SK-N-SH (cell line): ENCODE measurements at regions not wholly inside any gene's neighbourhood (a gene's known extent, or its start where the extent isn't known, plus 50 kb on each side); places are given as distances from the start of the nearest gene placed in this dataset.
A peak's percentile ranks its signal among the peaks of the same experiment; 100 is the strongest.

Experiments
- CTCF ChIA-PET: fragments of 300-600, 350-600 bp; formaldehyde crosslinking; extraction: SDS; loops from one replicate; lab custom pipeline; 2021; lab: Yijun Ruan, JAX
- POLR2A ChIA-PET: fragments of 350-600 bp; sonication (Branson Sonifier 250); formaldehyde crosslinking; extraction: SDS; loops from one replicate; lab custom pipeline; 2020; ENCODE audit warnings: antibody characterized with exemption, inconsistent platforms; lab: Yijun Ruan, JAX
- DNase-seq: peaks from one replicate; pipeline ENCODE4 v3.0.0; 2012
- H2AFZ ChIP-seq: fragments of 200-600 bp; sonication (generic); 2 replicates; pipeline ENCODE4 v1.8.1; 2016; ENCODE audit warnings: antibody characterized with exemption, mild to moderate bottlenecking, low read depth
- H3F3A ChIP-seq: fragments of 200-600 bp; sonication (generic); replicated peaks from 2 replicates; pipeline ENCODE3; 2016; ENCODE audit warnings: antibody characterized with exemption, mild to moderate bottlenecking; ENCODE audit not compliant: insufficient read depth
- H3K27ac ChIP-seq, 2 experiments: fragments of 200-500 bp in 1 of 2; fragments of 200-600 bp in 1 of 2; sonication (Bioruptor generic) in 1 of 2; sonication (generic), shearing (Covaris generic) in 1 of 2; 2 replicates each; pipeline versions ENCODE4 v1.5.1 to v1.6.1; 2014 to 2016; ENCODE audit warnings: low read depth in 2 of 2, inconsistent platforms in 1 of 2, low read length in 1 of 2, mild to moderate bottlenecking in 1 of 2, mixed read lengths in 1 of 2
- H3K27me3 ChIP-seq: fragments of 200-600 bp; sonication (generic), shearing (Covaris generic); 2 replicates; pipeline ENCODE4 v1.6.1; 2016; ENCODE audit warnings: mixed run types; ENCODE audit not compliant: insufficient read depth
- H3K36me3 ChIP-seq, 2 experiments: fragments of 200-500 bp in 1 of 2; fragments of 200-600 bp in 1 of 2; sonication (Bioruptor generic) in 1 of 2; sonication (generic) in 1 of 2; replicated peaks in 1 of 2; 2 replicates each; pipeline versions ENCODE3 to v1.5.1; 2014 to 2016; ENCODE audit warnings: low read length in 1 of 2, mild to moderate bottlenecking in 1 of 2; ENCODE audit not compliant: insufficient read depth in 2 of 2, control insufficient read depth in 1 of 2
- H3K4me1 ChIP-seq, 2 experiments: fragments of 200-500 bp in 1 of 2; fragments of 200-600 bp in 1 of 2; sonication (Bioruptor generic) in 1 of 2; sonication (generic), shearing (Covaris generic) in 1 of 2; 2 replicates each; pipeline versions ENCODE4 v1.5.1 to v1.6.1; 2014 to 2016; ENCODE audit warnings: low read depth in 1 of 2, low read length in 1 of 2, mixed run types in 1 of 2; ENCODE audit not compliant: insufficient read depth in 2 of 2, control insufficient read depth in 1 of 2
- H3K4me2 ChIP-seq: fragments of 200-600 bp; sonication (generic), shearing (Covaris generic); 2 replicates; pipeline ENCODE4 v1.6.1; 2017; ENCODE audit warnings: mixed run types
- H3K4me3 ChIP-seq, 2 experiments: fragments of 200-500 bp in 1 of 2; fragments of 200-600 bp in 1 of 2; sonication (Bioruptor generic) in 1 of 2; sonication (generic), shearing (Covaris generic) in 1 of 2; 2 replicates each; pipeline versions ENCODE4 v1.5.1 to v1.8.1; 2014 to 2016; ENCODE audit warnings: low read depth in 2 of 2, inconsistent platforms in 1 of 2, low read length in 1 of 2, mild to moderate bottlenecking in 1 of 2, mixed read lengths in 1 of 2, moderate library complexity in 1 of 2
- H3K79me2 ChIP-seq: fragments of 200-600 bp; sonication (generic); 2 replicates; pipeline ENCODE4 v1.8.1; 2017; ENCODE audit warnings: mild to moderate bottlenecking; ENCODE audit not compliant: insufficient read depth
- H3K9ac ChIP-seq: fragments of 200-600 bp; sonication (generic); 2 replicates; pipeline ENCODE4 v1.6.1; 2017; ENCODE audit warnings: mixed run types
- H3K9me2 ChIP-seq: fragments of 200-600 bp; sonication (generic); 2 replicates; pipeline ENCODE4 v1.6.1; 2017; ENCODE audit warnings: mixed run types
- H3K9me3 ChIP-seq: fragments of 200-600 bp; sonication (generic); 2 replicates; pipeline ENCODE4 v1.6.1; 2017; ENCODE audit warnings: mixed run types, mild to moderate bottlenecking, moderate library complexity
- H4K20me1 ChIP-seq: fragments of 200-600 bp; sonication (generic); 2 replicates; pipeline ENCODE4 v1.6.1; 2017; ENCODE audit warnings: mild to moderate bottlenecking, mixed run types; ENCODE audit not compliant: insufficient read depth
- CHD2 ChIP-seq: fragments of 150-350 bp; IDR thresholded peaks from 2 replicates; pipeline ENCODE4 v1.6.1; 2018; ENCODE audit warnings: low read length; ENCODE audit not compliant: partially characterized antibody
- FOXJ3 ChIP-seq: sonication (generic); formaldehyde crosslinking; IDR thresholded peaks from 2 replicates; pipeline ENCODE4 v1.5.1; 2020; ENCODE audit warnings: mild to moderate bottlenecking, missing genetic modification reagents
- FOXM1 ChIP-seq: IDR thresholded peaks from 2 replicates; pipeline ENCODE4 v1.4.0; 2012; ENCODE audit warnings: low read depth, mild to moderate bottlenecking
- GATA2 ChIP-seq: sonication (generic); formaldehyde crosslinking; IDR thresholded peaks from 2 replicates; pipeline ENCODE4 v1.5.0; 2020; ENCODE audit warnings: mild to moderate bottlenecking, missing genetic modification reagents
- JUND ChIP-seq: IDR thresholded peaks from 2 replicates; pipeline ENCODE4 v1.4.0; 2012
- MAX ChIP-seq: IDR thresholded peaks from 2 replicates; pipeline ENCODE4 v1.4.0; 2012; ENCODE audit warnings: low read depth
- MEF2A ChIP-seq: IDR thresholded peaks from 2 replicates; pipeline ENCODE4 v1.4.0; 2012; ENCODE audit warnings: low read depth, borderline replicate concordance
- REST ChIP-seq: IDR thresholded peaks from 2 replicates; pipeline ENCODE4 v1.6.1; 2012; ENCODE audit warnings: mild to moderate bottlenecking, low read depth, low read length, moderate library complexity
- RFX5 ChIP-seq: IDR thresholded peaks from 2 replicates; pipeline ENCODE4 v1.6.1; 2012; ENCODE audit warnings: mild to moderate bottlenecking, improper control_type of control experiment, low read length
- RXRA ChIP-seq: IDR thresholded peaks from 2 replicates; pipeline ENCODE4 v1.4.0; 2012; ENCODE audit warnings: low read depth, mild to moderate bottlenecking, borderline replicate concordance
- SIN3A ChIP-seq: IDR thresholded peaks from 2 replicates; pipeline ENCODE4 v1.6.1; 2012; ENCODE audit warnings: low read depth, mild to moderate bottlenecking, low read length, moderate library complexity, borderline replicate concordance
- USF1 ChIP-seq: IDR thresholded peaks from 2 replicates; pipeline ENCODE4 v1.4.0; 2012; ENCODE audit warnings: low read depth, borderline replicate concordance
- YY1 ChIP-seq: IDR thresholded peaks from 2 replicates; pipeline ENCODE4 v1.4.0; 2012; ENCODE audit warnings: low read depth, mild to moderate bottlenecking
- WGBS: methylation state at CpG from one replicate; pipeline ENCODE4 v1.1.6; 2017; ENCODE audit warnings: low lambda C conversion rate; 5-methylcytosine and 5-hydroxymethylcytosine counted together

GRCh38 chr2:146246002-146246735, 1598.7 kb upstream of the ACVR2A start (continued):
- TF ChIP-seq RXRA (no peak), SIN3A (no peak), REST (no peak), USF1 (no peak), MAX (peak; percentile 35; the same call in 1 of the 2 replicates)

- no peaks in the 10 kb centered on the region for H4K20me1 ChIP-seq
- peak overlapping the region; percentile 54 for H2AFZ ChIP-seq
- POLR2A ChIA-PET = no interaction called here
- peaks cover 0 to 29% of the 10 kb centered on the region in 2 experiments; a peak in 3 of 4 replicates for H3K4me1 ChIP-seq
- H3K36me3 ChIP-seq = no peaks in the 10 kb centered on the region
- WGBS = 86% methylated on average over 2 of the region's 2 CpGs
- no peaks in the 10 kb centered on the region for H3K9me2 ChIP-seq
- DNase-seq = no peak
- H3K9me3 ChIP-seq = no peaks in the 10 kb centered on the region
- H3K27me3 ChIP-seq = no peaks in the 10 kb centered on the region
- no peak for TF ChIP-seq FOXJ3 (CRISPR knock-in tag)
- TF ChIP-seq GATA2 (CRISPR knock-in tag) = no peak
- no peak for TF ChIP-seq RFX5
- no peak for TF ChIP-seq CHD2
- no peak for TF ChIP-seq JUND
- TF ChIP-seq MEF2A = no peak
- TF ChIP-seq YY1 = no peak
- TF ChIP-seq RXRA = no peak
- no peak for TF ChIP-seq MAX
- TF ChIP-seq FOXM1 = no peak
- H3K4me2 ChIP-seq = 0 out of 2 replicates have a peak overlapping the region, but pooled peaks have one; percentile 2
- no peak overlapping the region for H3K4me3 ChIP-seq
- peak overlapping the region in 1 of 2 experiments; percentile 68; a peak in 1 of 4 replicates for H3K27ac ChIP-seq
- H3K79me2 ChIP-seq = no peaks in the 10 kb centered on the region
- CTCF ChIA-PET = interaction anchor here (0.7 kb wide), 1 partner anchor 9 kb away, joined by 3 read pairs; no protein-coding TSS in a partner anchor
- H3K9ac ChIP-seq = no peak overlapping the region
- H3F3A ChIP-seq = peaks cover 12% of the 10 kb centered on the region
These were observed 1600.0 kb upstream of the ACVR2A start for GRCh38 chr2:146244830-146245229.
